ENCODE measurements at regions not wholly inside any gene's neighbourhood (a gene's known extent, or its start where the extent isn't known, plus 50 kb on each side); places are given as distances from the start of the nearest gene placed in this dataset.

DNA sequence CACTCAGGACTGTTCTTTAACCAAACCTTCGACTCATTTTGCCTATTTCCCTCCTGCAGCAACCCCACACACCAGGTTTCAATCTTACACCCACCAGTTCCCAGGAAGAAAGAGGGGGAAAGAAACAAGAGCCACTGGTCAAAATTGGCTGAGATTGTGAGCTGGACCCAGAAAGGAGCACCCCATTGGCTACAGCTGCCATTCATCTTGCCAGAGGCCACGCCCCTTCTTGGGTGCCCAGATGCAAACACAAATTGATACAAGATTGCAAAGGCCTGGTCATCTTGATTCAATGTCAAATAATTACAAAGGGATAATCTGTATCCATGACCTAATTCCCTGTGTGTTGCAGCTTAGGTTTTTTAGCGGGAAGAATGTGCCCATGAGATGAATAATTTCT lies 258.4 kb downstream of the LIG4 start:
- Histone ChIP-seq H3K9ac (ENCODE audit: low read depth, low read length, poor library complexity, severe bottlenecking) (no peak overlapping the region), H3K4me2 (ENCODE audit: low read depth, low read length, poor library complexity, severe bottlenecking) (no peak overlapping the region), H3K9me3 (ENCODE audit: insufficient read depth, low read depth, low read length) (no peaks in the 10 kb centered on the region), H3K27me3 (ENCODE audit: insufficient read depth, low read length, poor library complexity, severe bottlenecking) (no peaks in the 10 kb centered on the region), H2AFZ (ENCODE audit: low read length) (no peak overlapping the region), H3K36me3 (ENCODE audit: insufficient read depth, low read length) (no peaks in the 10 kb centered on the region), H3K79me2 (ENCODE audit: insufficient read depth, low read length) (no peaks in the 10 kb centered on the region), H4K20me1 (ENCODE audit: insufficient read depth, low read length, poor library complexity, severe bottlenecking) (no peaks in the 10 kb centered on the region), H3K9me2 (replicated peaks; ENCODE audit: low read depth, low read length) (no peaks in the 10 kb centered on the region), H3F3A (ENCODE audit: low read depth) (no peaks in the 10 kb centered on the region), H3K4me1 (ENCODE audit: insufficient read depth, low read length, poor library complexity, severe bottlenecking) (no peaks in the 10 kb centered on the region), H3K4me3 (ENCODE audit: low read length, poor library complexity, severe bottlenecking) (no peak overlapping the region)
- TF ChIP-seq EZH2phosphoT487 (IDR thresholded peaks at IDR 0.05; ENCODE audit: borderline replicate concordance), result no peak
- TF ChIP-seq, protein P1, sequence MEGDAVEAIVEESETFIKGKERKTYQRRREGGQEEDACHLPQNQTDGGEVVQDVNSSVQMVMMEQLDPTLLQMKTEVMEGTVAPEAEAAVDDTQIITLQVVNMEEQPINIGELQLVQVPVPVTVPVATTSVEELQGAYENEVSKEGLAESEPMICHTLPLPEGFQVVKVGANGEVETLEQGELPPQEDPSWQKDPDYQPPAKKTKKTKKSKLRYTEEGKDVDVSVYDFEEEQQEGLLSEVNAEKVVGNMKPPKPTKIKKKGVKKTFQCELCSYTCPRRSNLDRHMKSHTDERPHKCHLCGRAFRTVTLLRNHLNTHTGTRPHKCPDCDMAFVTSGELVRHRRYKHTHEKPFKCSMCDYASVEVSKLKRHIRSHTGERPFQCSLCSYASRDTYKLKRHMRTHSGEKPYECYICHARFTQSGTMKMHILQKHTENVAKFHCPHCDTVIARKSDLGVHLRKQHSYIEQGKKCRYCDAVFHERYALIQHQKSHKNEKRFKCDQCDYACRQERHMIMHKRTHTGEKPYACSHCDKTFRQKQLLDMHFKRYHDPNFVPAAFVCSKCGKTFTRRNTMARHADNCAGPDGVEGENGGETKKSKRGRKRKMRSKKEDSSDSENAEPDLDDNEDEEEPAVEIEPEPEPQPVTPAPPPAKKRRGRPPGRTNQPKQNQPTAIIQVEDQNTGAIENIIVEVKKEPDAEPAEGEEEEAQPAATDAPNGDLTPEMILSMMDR (conservative IDR thresholded peaks at IDR 0.05; ENCODE audit: low read length), result no peak

DNA sequence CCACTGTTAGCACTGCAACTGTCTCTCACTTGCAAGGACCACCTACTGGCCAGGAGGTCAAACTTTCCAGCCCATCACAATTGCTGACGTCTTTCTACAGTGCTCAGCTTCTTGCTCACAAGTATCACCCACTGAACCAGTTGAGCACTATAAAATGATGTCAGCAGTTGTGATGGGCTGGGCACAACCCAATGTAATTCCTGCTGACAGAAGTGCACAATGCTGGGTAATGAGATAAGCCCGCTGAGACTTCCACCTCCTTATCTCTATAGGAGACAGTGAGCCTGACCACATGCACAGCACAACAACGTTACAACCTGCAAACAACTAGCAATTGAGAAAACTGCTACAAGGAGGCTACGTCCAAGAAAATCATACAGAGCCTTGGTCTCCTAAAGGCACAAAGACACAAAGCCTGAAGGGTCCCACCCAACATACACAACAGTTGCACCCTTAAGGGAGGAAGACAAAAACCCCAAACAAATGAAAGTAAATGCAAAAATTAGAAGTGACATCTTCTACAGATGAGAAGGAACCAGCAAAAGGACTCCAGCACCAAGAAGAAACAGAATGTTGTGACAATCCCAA lies 273.2 kb downstream of the LIG4 start:
- no peaks in the 10 kb centered on the region for H4K20me1 ChIP-seq (ENCODE audit: insufficient read depth, low read length, poor library complexity, severe bottlenecking)
- no peak overlapping the region for H3K4me3 ChIP-seq (ENCODE audit: low read length, poor library complexity, severe bottlenecking)
- H3F3A ChIP-seq (ENCODE audit: low read depth), result no peaks in the 10 kb centered on the region
- no peak overlapping the region for H3K4me2 ChIP-seq (ENCODE audit: low read depth, low read length, poor library complexity, severe bottlenecking)
- no peaks in the 10 kb centered on the region for H3K9me3 ChIP-seq (ENCODE audit: insufficient read depth, low read depth, low read length)
- no peaks in the 10 kb centered on the region for H3K4me1 ChIP-seq (ENCODE audit: insufficient read depth, low read length, poor library complexity, severe bottlenecking)
- no peaks in the 10 kb centered on the region for H3K27me3 ChIP-seq (ENCODE audit: insufficient read depth, low read length, poor library complexity, severe bottlenecking)
- TF ChIP-seq, protein P1 (conservative IDR thresholded peaks at IDR 0.05; ENCODE audit: low read length), result no peak
- TF ChIP-seq EZH2phosphoT487 (IDR thresholded peaks at IDR 0.05; ENCODE audit: borderline replicate concordance), result no peak
- no peaks in the 10 kb centered on the region for H3K9me2 ChIP-seq (replicated peaks; ENCODE audit: low read depth, low read length)
- H3K36me3 ChIP-seq (ENCODE audit: insufficient read depth, low read length), result no peaks in the 10 kb centered on the region
- H2AFZ ChIP-seq (ENCODE audit: low read length), result no peak overlapping the region
- no peak overlapping the region for H3K9ac ChIP-seq (ENCODE audit: low read depth, low read length, poor library complexity, severe bottlenecking)
- H3K79me2 ChIP-seq (ENCODE audit: insufficient read depth, low read length), result no peaks in the 10 kb centered on the region

DNA sequence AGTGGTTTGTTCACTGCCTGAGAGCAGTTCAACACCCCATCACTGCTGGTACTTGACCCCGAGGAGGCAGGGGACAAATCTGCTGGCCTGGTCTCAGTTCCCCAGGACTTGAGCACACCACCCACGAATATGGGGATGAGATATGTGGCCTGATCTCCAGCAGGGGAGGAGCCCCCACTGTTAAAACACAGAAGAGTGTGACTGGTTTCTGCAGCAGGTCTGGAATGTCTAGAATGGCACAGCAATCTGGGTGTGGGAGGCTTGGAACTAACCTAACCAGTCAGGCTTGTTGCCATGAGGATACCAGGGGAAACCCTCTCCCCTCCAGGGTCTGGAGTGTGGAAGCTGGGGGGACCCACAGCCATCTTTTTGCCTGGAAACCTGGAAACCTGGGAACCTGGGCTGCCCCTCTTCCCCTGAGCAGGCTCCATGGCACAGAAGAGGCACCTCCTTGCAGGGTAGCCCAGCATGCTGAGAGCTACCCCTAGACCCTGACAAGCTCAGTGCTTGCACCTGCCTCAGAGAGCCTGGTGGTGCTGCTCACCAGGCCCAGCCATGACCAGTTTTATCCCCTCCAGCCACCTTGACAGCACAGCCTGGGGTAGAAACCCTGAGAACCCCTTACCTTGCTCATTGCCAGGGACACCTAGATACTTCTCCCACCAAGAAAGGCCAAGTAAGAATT lies 273.8 kb downstream of the LIG4 start:
- Histone ChIP-seq H3K4me1 (ENCODE audit: insufficient read depth, low read length, poor library complexity, severe bottlenecking) (no peaks in the 10 kb centered on the region), H3K36me3 (ENCODE audit: insufficient read depth, low read length) (no peaks in the 10 kb centered on the region), H3K9me3 (ENCODE audit: insufficient read depth, low read depth, low read length) (no peaks in the 10 kb centered on the region), H3K9me2 (replicated peaks; ENCODE audit: low read depth, low read length) (no peaks in the 10 kb centered on the region), H3F3A (ENCODE audit: low read depth) (no peaks in the 10 kb centered on the region), H3K4me2 (ENCODE audit: low read depth, low read length, poor library complexity, severe bottlenecking) (no peak overlapping the region), H3K9ac (ENCODE audit: low read depth, low read length, poor library complexity, severe bottlenecking) (no peak overlapping the region), H4K20me1 (ENCODE audit: insufficient read depth, low read length, poor library complexity, severe bottlenecking) (no peaks in the 10 kb centered on the region), H2AFZ (ENCODE audit: low read length) (no peak overlapping the region), H3K79me2 (ENCODE audit: insufficient read depth, low read length) (no peaks in the 10 kb centered on the region), H3K27me3 (ENCODE audit: insufficient read depth, low read length, poor library complexity, severe bottlenecking) (no peaks in the 10 kb centered on the region), H3K4me3 (ENCODE audit: low read length, poor library complexity, severe bottlenecking) (no peak overlapping the region)
- TF ChIP-seq EZH2phosphoT487 (IDR thresholded peaks at IDR 0.05; ENCODE audit: borderline replicate concordance), result no peak

DNA sequence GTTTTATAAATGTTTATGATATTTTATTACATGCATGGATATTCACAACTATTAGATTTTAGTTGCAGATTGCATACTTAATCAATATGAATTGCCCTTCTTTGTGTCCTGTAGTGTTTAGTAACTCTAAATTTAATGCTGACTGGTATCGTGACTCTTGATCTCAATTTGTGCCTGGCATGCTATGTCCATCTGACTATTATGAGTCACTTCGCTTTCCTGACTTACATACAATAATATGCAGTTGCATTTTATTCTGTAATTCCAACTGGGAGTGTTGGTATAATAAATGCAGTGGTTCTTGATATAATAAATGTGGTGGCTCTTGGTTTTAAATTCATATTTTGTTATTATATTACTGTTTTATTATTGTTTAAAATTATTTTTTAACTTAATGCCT lies 277.5 kb downstream of the LIG4 start:
- no peak for TF ChIP-seq EZH2phosphoT487 (IDR thresholded peaks at IDR 0.05; ENCODE audit: borderline replicate concordance)
- TF ChIP-seq, protein P1 (conservative IDR thresholded peaks at IDR 0.05; ENCODE audit: low read length), result no peak
- Histone ChIP-seq H3K9ac (ENCODE audit: low read depth, low read length, poor library complexity, severe bottlenecking) (no peak overlapping the region), H4K20me1 (ENCODE audit: insufficient read depth, low read length, poor library complexity, severe bottlenecking) (no peaks in the 10 kb centered on the region), H3K9me3 (ENCODE audit: insufficient read depth, low read depth, low read length) (no peaks in the 10 kb centered on the region), H2AFZ (ENCODE audit: low read length) (no peak overlapping the region), H3K79me2 (ENCODE audit: insufficient read depth, low read length) (no peaks in the 10 kb centered on the region), H3K9me2 (replicated peaks; ENCODE audit: low read depth, low read length) (no peaks in the 10 kb centered on the region), H3K4me2 (ENCODE audit: low read depth, low read length, poor library complexity, severe bottlenecking) (no peak overlapping the region), H3K4me3 (ENCODE audit: low read length, poor library complexity, severe bottlenecking) (no peak overlapping the region), H3K4me1 (ENCODE audit: insufficient read depth, low read length, poor library complexity, severe bottlenecking) (no peaks in the 10 kb centered on the region), H3K36me3 (ENCODE audit: insufficient read depth, low read length) (no peaks in the 10 kb centered on the region), H3F3A (ENCODE audit: low read depth) (no peaks in the 10 kb centered on the region), H3K27me3 (ENCODE audit: insufficient read depth, low read length, poor library complexity, severe bottlenecking) (no peaks in the 10 kb centered on the region)
